Prostate gland (tissue), 2 donors: ENCODE measurements at regions not wholly inside any gene's neighbourhood (a gene's known extent, or its start where the extent isn't known, plus 50 kb on each side); places are given as distances from the start of the nearest gene placed in this dataset.

Experiments
- CTCF ChIP-seq, 4 experiments: fragments of 200-600 bp in 2 of 4; fragments of 450-650 bp in 2 of 4; sonication (generic) in 2 of 4; IDR thresholded peaks; 1 replicate in 3 of 4; 2 replicates in 1 of 4; pipeline ENCODE4 v1.5.1; 2016 to 2019; ENCODE audit warnings: antibody characterized with exemption in 4 of 4, mild to moderate bottlenecking in 2 of 4, moderate library complexity in 2 of 4
- POLR2A ChIP-seq: fragments of 450-650 bp; IDR thresholded peaks from one replicate; pipeline ENCODE4 v1.6.1; 2016; ENCODE audit warnings: antibody characterized with exemption, mild to moderate bottlenecking
- POLR2AphosphoS5 ChIP-seq: sonication (generic); formaldehyde crosslinking; IDR thresholded peaks from one replicate; pipeline ENCODE4 v1.6.1; 2017; ENCODE audit warnings: antibody characterized with exemption

GRCh38 chr2:43060390-43061016 lies 165.9 kb downstream of the ZFP36L2 start:
- TF ChIP-seq CTCF (IDR thresholded peaks at IDR 0.05): no peak
- TF ChIP-seq POLR2A: no peak
- no peak for TF ChIP-seq POLR2AphosphoS5
